ENCODE measurements at regions not wholly inside any gene's neighbourhood (a gene's known extent, or its start where the extent isn't known, plus 50 kb on each side); places are given as distances from the start of the nearest gene placed in this dataset.
"Not testable (repeated sequence)": the region's sequence is repeated elsewhere in the genome, so short reads cannot be mapped to it uniquely, and the experiment has no call there.

- no peak for DNase-seq (ENCODE audit: low spot score)
- in situ Hi-C loops (cut with MboI; ENCODE audit: low sequenced_read_pairs, unreplicated experiment): no loop called here
- no peak for TF ChIP-seq CTCF (IDR thresholded peaks at IDR 0.05; ENCODE audit: borderline replicate concordance, control extremely low read depth, extremely low read depth, insufficient read depth, missing control alignments)
These were observed 71.1 kb upstream of the SH3BP4 start for GRCh38 chr2:234880551-234881211.

- in situ Hi-C loops (cut with MboI; ENCODE audit: low sequenced_read_pairs, unreplicated experiment): no loop called here
- DNase-seq (ENCODE audit: low spot score): no peak
- no peak for TF ChIP-seq CTCF (IDR thresholded peaks at IDR 0.05; ENCODE audit: borderline replicate concordance, control extremely low read depth, extremely low read depth, insufficient read depth, missing control alignments)
These were observed 72.0 kb upstream of the SH3BP4 start for GRCh38 chr2:234879671-234880455.

GRCh38 chr2:234876621-234877020 is 75.2 kb upstream of the SH3BP4 start:
- in situ Hi-C loops (cut with MboI; ENCODE audit: low sequenced_read_pairs, unreplicated experiment); DNase-seq (ENCODE audit: low spot score): not testable (repeated sequence)

- no peak for DNase-seq (ENCODE audit: low spot score)
- no peak for TF ChIP-seq CTCF (IDR thresholded peaks at IDR 0.05; ENCODE audit: borderline replicate concordance, control extremely low read depth, extremely low read depth, insufficient read depth, missing control alignments)
- in situ Hi-C loops (cut with MboI; ENCODE audit: low sequenced_read_pairs, unreplicated experiment): no loop called here
These were observed 77.3 kb upstream of the SH3BP4 start for GRCh38 chr2:234874347-234875046.

GRCh38 chr2:234873828-234874173 is 78.0 kb upstream of the SH3BP4 start:
- in situ Hi-C loops (cut with MboI; ENCODE audit: low sequenced_read_pairs, unreplicated experiment): no loop called here
- DNase-seq (ENCODE audit: low spot score): no peak
- no peak for TF ChIP-seq CTCF (IDR thresholded peaks at IDR 0.05; ENCODE audit: borderline replicate concordance, control extremely low read depth, extremely low read depth, insufficient read depth, missing control alignments)

GRCh38 chr2:234873103-234873827 is 78.6 kb upstream of the SH3BP4 start:
- in situ Hi-C loops (cut with MboI; ENCODE audit: low sequenced_read_pairs, unreplicated experiment): no loop called here
- DNase-seq (ENCODE audit: low spot score): no peak
- TF ChIP-seq CTCF (IDR thresholded peaks at IDR 0.05; ENCODE audit: borderline replicate concordance, control extremely low read depth, extremely low read depth, insufficient read depth, missing control alignments): no peak

All from GM13976 (cell line).